Cardiac fibroblast (primary cell): ENCODE measurements at regions not wholly inside any gene's neighbourhood (a gene's known extent, or its start where the extent isn't known, plus 50 kb on each side); places are given as distances from the start of the nearest gene placed in this dataset.

Experiments used
- DNase-seq, 2 donors: peaks; one replicate each; pipeline versions ENCODE4 v3.0.0 to v3.0.0-alpha.2; 2010; ENCODE audit warnings: low read depth in 2 of 2
- H3K4me3 ChIP-seq, 2 donors: replicated peaks in 1 of 2; 1 replicate in 1 of 2; 2 replicates in 1 of 2; pipeline ENCODE4 v1.5.1; 2011; ENCODE audit warnings: low read depth in 2 of 2, low read length in 2 of 2, mild to moderate bottlenecking in 2 of 2, moderate library complexity in 1 of 2
- CTCF ChIP-seq: IDR thresholded peaks from one replicate; pipeline ENCODE4 v1.5.1; 2011; ENCODE audit warnings: low read depth, mild to moderate bottlenecking, low read length, inconsistent platforms

- no peak overlapping the region for H3K4me3 ChIP-seq
- no peak for TF ChIP-seq CTCF
- DNase-seq: peak; percentile 31 to 46
These were observed 177.9 kb upstream of the KCNN2 start for GRCh38 chr5:114184006-114184405.

- DNase-seq: peak; percentile 53 to 55
- no peak for TF ChIP-seq CTCF
These were observed 176.6 kb upstream of the KCNN2 start for GRCh38 chr5:114185274-114185673.

GRCh38 chr5:114191441-114191840 is 170.4 kb upstream of the KCNN2 start:
- H3K4me3 ChIP-seq: no peak overlapping the region
- TF ChIP-seq CTCF: no peak
- peak in 1 of 2 donors; percentile 11 for DNase-seq

More at GRCh38 chr5:114185274-114185673, 176.6 kb upstream of the KCNN2 start:
- H3K4me3 ChIP-seq: no peak overlapping the region

GRCh38 chr5:114192108-114192507 is 169.8 kb upstream of the KCNN2 start:
- DNase-seq: peak in 1 of 2 donors; percentile 84
- H3K4me3 ChIP-seq: no peak overlapping the region
- no peak for TF ChIP-seq CTCF

GRCh38 chr5:114201332-114201731 is 160.5 kb upstream of the KCNN2 start:
- no peak for DNase-seq
- TF ChIP-seq CTCF: no peak
- H3K4me3 ChIP-seq: no peak overlapping the region

GRCh38 chr5:114204923-114205322 is 156.9 kb upstream of the KCNN2 start:
- no peak for DNase-seq
- H3K4me3 ChIP-seq: no peak overlapping the region
- TF ChIP-seq CTCF: no peak

GRCh38 chr5:114206640-114207039 is 155.2 kb upstream of the KCNN2 start:
- DNase-seq: no peak
- no peak overlapping the region for H3K4me3 ChIP-seq
- TF ChIP-seq CTCF: no peak
